Mesothelial cell of epicardium (in vitro differentiated cells): ENCODE measurements at regions not wholly inside any gene's neighbourhood (a gene's known extent, or its start where the extent isn't known, plus 50 kb on each side); places are given as distances from the start of the nearest gene placed in this dataset.

ENCODE experiments used
- DNase-seq, 2 experiments: peaks; one replicate each; pipeline ENCODE4 v3.0.0; 2021; ENCODE audit warnings: low spot score in 2 of 2; ENCODE audit not compliant: unreplicated experiment in 2 of 2
- H3K27ac Mint-ChIP-seq: 2 replicates; pipeline ENCODE4 v1.8.0; 2021; ENCODE audit warnings: mixed read lengths
- H3K27me3 Mint-ChIP-seq: 2 replicates; pipeline ENCODE4 v1.8.0; 2021; ENCODE audit warnings: low read depth, mixed read lengths
- H3K36me3 Mint-ChIP-seq: 2 replicates; pipeline ENCODE4 v1.8.0; 2021; ENCODE audit warnings: mixed read lengths
- H3K4me1 Mint-ChIP-seq: 2 replicates; pipeline ENCODE4 v1.8.0; 2021; ENCODE audit warnings: mixed read lengths
- H3K4me3 Mint-ChIP-seq: 2 replicates; pipeline ENCODE4 v1.8.0; 2021; ENCODE audit warnings: mild to moderate bottlenecking, moderate library complexity, mixed read lengths
- H3K9me3 Mint-ChIP-seq: 2 replicates; pipeline ENCODE4 v1.8.0; 2021; ENCODE audit warnings: mixed read lengths
- TF ChIP-seq, protein P1 (sequence below): fragments of 200-600 bp; sonication (generic); IDR thresholded peaks from one replicate; pipeline ENCODE4 v1.5.0; 2021; ENCODE audit warnings: antibody characterized with exemption; ENCODE audit not compliant: unreplicated experiment

DNA sequence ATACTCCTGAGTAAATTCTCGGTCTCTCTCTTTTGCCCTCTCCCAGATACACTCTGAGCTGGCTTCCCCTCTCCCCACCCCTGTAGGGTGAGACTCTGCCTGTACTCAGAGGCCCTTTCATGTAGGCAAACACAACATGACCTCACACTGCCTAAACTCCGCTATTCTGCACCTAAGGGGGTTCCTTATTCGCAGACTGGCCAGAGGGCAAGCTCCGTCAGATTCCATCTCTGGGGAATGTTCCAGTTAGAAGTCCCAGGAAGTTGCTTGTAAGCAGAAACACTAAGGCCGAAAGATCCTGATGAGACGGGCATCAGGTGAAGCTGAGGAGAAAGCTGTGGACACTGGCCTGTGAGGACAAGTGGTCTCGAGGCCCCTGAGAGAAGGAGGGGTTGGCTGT lies 165.9 kb downstream of the KTN1 start:
- Mint-ChIP-seq H3K9me3 (no peaks in the 10 kb centered on the region), H3K4me1 (peaks cover 9% of the 10 kb centered on the region), H3K36me3 (no peaks in the 10 kb centered on the region), H3K27ac (no peak overlapping the region), H3K4me3 (no peak overlapping the region), H3K27me3 (no peaks in the 10 kb centered on the region)
- TF ChIP-seq, protein P1, sequence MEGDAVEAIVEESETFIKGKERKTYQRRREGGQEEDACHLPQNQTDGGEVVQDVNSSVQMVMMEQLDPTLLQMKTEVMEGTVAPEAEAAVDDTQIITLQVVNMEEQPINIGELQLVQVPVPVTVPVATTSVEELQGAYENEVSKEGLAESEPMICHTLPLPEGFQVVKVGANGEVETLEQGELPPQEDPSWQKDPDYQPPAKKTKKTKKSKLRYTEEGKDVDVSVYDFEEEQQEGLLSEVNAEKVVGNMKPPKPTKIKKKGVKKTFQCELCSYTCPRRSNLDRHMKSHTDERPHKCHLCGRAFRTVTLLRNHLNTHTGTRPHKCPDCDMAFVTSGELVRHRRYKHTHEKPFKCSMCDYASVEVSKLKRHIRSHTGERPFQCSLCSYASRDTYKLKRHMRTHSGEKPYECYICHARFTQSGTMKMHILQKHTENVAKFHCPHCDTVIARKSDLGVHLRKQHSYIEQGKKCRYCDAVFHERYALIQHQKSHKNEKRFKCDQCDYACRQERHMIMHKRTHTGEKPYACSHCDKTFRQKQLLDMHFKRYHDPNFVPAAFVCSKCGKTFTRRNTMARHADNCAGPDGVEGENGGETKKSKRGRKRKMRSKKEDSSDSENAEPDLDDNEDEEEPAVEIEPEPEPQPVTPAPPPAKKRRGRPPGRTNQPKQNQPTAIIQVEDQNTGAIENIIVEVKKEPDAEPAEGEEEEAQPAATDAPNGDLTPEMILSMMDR, result no peak
- no peak for DNase-seq

DNA sequence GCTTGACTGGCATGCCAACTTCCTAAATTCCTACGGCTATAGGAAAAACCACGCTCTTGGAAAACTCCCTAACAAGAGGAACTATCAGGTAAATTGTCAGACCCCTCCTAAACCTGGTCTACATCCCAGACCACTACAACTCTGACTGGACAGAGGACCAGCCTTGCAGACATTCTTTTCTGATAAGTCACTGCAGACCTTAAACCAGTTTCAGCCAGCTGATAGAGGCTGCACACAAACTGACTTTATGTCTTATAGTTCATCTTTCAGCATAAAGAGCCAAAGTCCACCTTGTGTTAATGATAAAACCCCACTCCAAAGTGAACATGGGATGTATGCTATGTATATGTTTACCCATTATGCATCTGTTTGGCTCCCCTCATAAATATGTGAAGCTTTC lies 166.6 kb downstream of the KTN1 start:
- Mint-ChIP-seq H3K9me3 (no peaks in the 10 kb centered on the region), H3K27ac (no peak overlapping the region), H3K27me3 (no peaks in the 10 kb centered on the region), H3K4me3 (no peak overlapping the region), H3K4me1 (peaks cover 13% of the 10 kb centered on the region), H3K36me3 (no peaks in the 10 kb centered on the region)
- DNase-seq, result no peak
- TF ChIP-seq, protein P1, result no peak

GRCh38 chr14:55747186-55747585 lies 167.2 kb downstream of the KTN1 start:
- H3K36me3 Mint-ChIP-seq, result no peaks in the 10 kb centered on the region
- no peak for DNase-seq
- TF ChIP-seq, protein P1, result no peak
- H3K9me3 Mint-ChIP-seq, result no peaks in the 10 kb centered on the region
- H3K27ac Mint-ChIP-seq, result no peak overlapping the region
- no peaks in the 10 kb centered on the region for H3K27me3 Mint-ChIP-seq
- peaks cover 15% of the 10 kb centered on the region for H3K4me1 Mint-ChIP-seq
- no peak overlapping the region for H3K4me3 Mint-ChIP-seq

GRCh38 chr14:55749201-55749812 lies 169.3 kb downstream of the KTN1 start:
- no peaks in the 10 kb centered on the region for H3K9me3 Mint-ChIP-seq
- H3K27me3 Mint-ChIP-seq, result no peaks in the 10 kb centered on the region
- TF ChIP-seq, protein P1, result no peak
- no peaks in the 10 kb centered on the region for H3K36me3 Mint-ChIP-seq
- H3K27ac Mint-ChIP-seq, result no peak overlapping the region
- H3K4me1 Mint-ChIP-seq, result peaks cover 29% of the 10 kb centered on the region
- DNase-seq, result no peak
- H3K4me3 Mint-ChIP-seq, result no peak overlapping the region

- Mint-ChIP-seq H3K27me3 (no peaks in the 10 kb centered on the region), H3K4me1 (peaks cover 29% of the 10 kb centered on the region), H3K36me3 (no peaks in the 10 kb centered on the region), H3K4me3 (no peak overlapping the region), H3K9me3 (no peaks in the 10 kb centered on the region), H3K27ac (no peak overlapping the region)
- no peak for DNase-seq
- TF ChIP-seq, protein P1, result no peak
Measured at GRCh38 chr14:55749946-55750345, 169.9 kb downstream of the KTN1 start.
